OCI-LY3 (cell line): ENCODE measurements at regions not wholly inside any gene's neighbourhood (a gene's known extent, or its start where the extent isn't known, plus 50 kb on each side); places are given as distances from the start of the nearest gene placed in this dataset.

ENCODE experiments used
- H2AFZ ChIP-seq: fragments of 200-600, 300-600 bp; shearing (Covaris generic); 2 replicates; pipeline ENCODE4 v1.6.0; 2014; ENCODE audit warnings: antibody characterized with exemption, low read depth, low read length
- H3K27ac ChIP-seq: fragments of 200-600, 300-600 bp; sonication (generic); 2 replicates; pipeline ENCODE4 v1.5.1; 2014; ENCODE audit warnings: mild to moderate bottlenecking, low read length, moderate library complexity, mixed read lengths
- H3K27me3 ChIP-seq: fragments of 200-600, 300-600 bp; sonication (generic); 2 replicates; pipeline ENCODE4 v1.6.1; 2014; ENCODE audit warnings: low read depth, low read length, mixed read lengths
- H3K36me3 ChIP-seq: fragments of 200-600, 300-600 bp; sonication (generic); replicated peaks from 2 replicates; pipeline ENCODE3; 2014; ENCODE audit warnings: low read depth, low read length, mixed read lengths
- H3K4me1 ChIP-seq: fragments of 300-600, 200-600 bp; sonication (generic); 2 replicates; pipeline ENCODE4 v1.6.1; 2014; ENCODE audit warnings: low read length, mixed read lengths
- H3K4me2 ChIP-seq: fragments of 200-600, 300-600 bp; sonication (generic); 2 replicates; pipeline ENCODE4 v1.6.1; 2014; ENCODE audit warnings: low read length, mixed read lengths
- H3K4me3 ChIP-seq: fragments of 300-600, 200-600 bp; sonication (generic); 2 replicates; pipeline ENCODE4 v1.5.1; 2014; ENCODE audit warnings: antibody characterized with exemption, mild to moderate bottlenecking, low read length, moderate library complexity
- H3K79me2 ChIP-seq: fragments of 300-600, 200-600 bp; shearing (Covaris generic); 2 replicates; pipeline ENCODE4 v1.6.1; 2014; ENCODE audit warnings: mild to moderate bottlenecking, low read length, mixed read lengths
- H3K9ac ChIP-seq: fragments of 300-600, 200-600 bp; shearing (Covaris generic); 2 replicates; pipeline ENCODE4 v1.6.0; 2014; ENCODE audit warnings: mild to moderate bottlenecking, low read length, moderate library complexity
- H3K9me3 ChIP-seq: fragments of 200-600, 300-600 bp; shearing (Covaris generic); 2 replicates; pipeline ENCODE4 v1.6.1; 2014; ENCODE audit warnings: low read length, mixed read lengths; ENCODE audit not compliant: insufficient read depth
- H4K20me1 ChIP-seq: fragments of 200-600, 300-600 bp; sonication (generic); 2 replicates; pipeline ENCODE4 v1.6.1; 2016; ENCODE audit warnings: low read length, mixed read lengths; ENCODE audit not compliant: insufficient read depth
- EZH2phosphoT487 ChIP-seq: fragments of 200-600 bp; shearing (Covaris generic); IDR thresholded peaks from 2 replicates; pipeline ENCODE4 v1.6.1; 2018; ENCODE audit warnings: antibody characterized with exemption, mixed run types, low read depth
- TF ChIP-seq, protein P1 (sequence below): fragments of 200-600, 300-600 bp; sonication (generic); IDR thresholded peaks from 2 replicates; pipeline ENCODE4 v1.5.1; 2014; ENCODE audit warnings: antibody characterized with exemption, low read length, low read depth

DNA sequence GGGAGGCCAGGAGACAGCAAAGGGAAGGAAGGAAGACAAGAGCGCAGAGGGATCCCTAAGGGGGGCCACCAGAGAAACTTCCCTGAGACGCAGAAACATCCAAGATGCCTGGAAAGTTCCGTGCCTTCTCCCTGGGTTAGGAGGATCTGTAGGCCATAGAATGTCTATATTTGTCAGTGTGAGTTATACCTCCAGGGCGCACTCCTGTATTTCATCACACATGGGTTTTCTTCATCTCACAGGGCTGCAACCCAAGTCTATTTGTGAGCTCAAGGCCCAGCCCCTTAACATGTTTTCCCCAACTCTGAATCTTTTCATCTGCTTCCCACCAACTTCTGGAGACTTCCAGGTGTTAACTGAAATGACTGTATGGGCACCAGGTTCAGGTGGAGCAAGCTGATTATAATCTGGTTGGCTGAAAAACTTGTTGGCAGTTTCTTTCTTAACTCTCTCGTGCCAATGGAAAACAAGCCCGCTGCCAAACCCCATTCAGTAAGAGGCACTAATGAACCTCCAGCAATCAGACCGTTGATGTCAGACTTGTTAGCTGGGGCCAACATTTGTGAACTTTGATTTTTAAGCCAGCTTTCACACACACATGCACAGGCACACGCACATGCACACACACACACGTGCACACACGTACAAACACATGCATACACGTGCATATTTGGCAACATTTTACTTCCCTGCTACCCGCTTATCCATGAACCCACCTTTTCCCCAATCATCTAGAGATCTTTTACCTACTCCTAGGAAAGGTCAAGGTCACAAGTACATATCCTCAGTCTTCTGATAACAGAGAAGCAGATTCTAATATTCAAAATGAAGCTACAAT is 247.5 kb upstream of the GMDS start:
- Histone ChIP-seq H3K79me2 (no peaks in the 10 kb centered on the region), H3K9me3 (no peaks in the 10 kb centered on the region), H3K9ac (no peak overlapping the region), H3K4me3 (no peak overlapping the region), H3K4me2 (no peak overlapping the region), H4K20me1 (no peaks in the 10 kb centered on the region), H3K4me1 (no peaks in the 10 kb centered on the region), H3K27ac (no peak overlapping the region), H3K27me3 (no peaks in the 10 kb centered on the region), H3K36me3 (no peaks in the 10 kb centered on the region), H2AFZ (no peak overlapping the region)
- TF ChIP-seq EZH2phosphoT487 = no peak
- TF ChIP-seq, protein P1, sequence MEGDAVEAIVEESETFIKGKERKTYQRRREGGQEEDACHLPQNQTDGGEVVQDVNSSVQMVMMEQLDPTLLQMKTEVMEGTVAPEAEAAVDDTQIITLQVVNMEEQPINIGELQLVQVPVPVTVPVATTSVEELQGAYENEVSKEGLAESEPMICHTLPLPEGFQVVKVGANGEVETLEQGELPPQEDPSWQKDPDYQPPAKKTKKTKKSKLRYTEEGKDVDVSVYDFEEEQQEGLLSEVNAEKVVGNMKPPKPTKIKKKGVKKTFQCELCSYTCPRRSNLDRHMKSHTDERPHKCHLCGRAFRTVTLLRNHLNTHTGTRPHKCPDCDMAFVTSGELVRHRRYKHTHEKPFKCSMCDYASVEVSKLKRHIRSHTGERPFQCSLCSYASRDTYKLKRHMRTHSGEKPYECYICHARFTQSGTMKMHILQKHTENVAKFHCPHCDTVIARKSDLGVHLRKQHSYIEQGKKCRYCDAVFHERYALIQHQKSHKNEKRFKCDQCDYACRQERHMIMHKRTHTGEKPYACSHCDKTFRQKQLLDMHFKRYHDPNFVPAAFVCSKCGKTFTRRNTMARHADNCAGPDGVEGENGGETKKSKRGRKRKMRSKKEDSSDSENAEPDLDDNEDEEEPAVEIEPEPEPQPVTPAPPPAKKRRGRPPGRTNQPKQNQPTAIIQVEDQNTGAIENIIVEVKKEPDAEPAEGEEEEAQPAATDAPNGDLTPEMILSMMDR = no peak

DNA sequence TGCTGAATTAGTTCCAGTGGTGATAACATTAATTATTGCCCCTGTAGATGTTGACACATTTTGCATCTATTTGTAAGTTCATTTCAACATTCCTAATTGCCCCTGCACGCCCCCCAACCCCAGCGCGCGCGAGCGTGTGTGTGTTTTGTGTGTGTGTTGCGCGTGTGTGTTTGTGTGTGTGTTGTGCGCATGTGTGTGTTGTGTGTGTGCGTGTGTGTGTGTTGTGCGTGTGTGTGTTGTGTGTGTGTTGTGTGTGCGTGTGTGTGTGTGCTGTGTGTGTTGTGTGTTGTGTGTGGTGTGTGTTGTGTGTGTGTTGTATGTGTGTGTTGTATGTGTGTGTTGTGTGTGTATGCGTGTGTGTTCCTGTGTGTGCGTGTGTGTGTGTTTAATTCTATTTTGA is 245.7 kb upstream of the GMDS start:
- Histone ChIP-seq H3K4me3 (no peak overlapping the region), H3K27ac (no peak overlapping the region), H3K9me3 (no peaks in the 10 kb centered on the region), H3K79me2 (no peaks in the 10 kb centered on the region), H2AFZ (no peak overlapping the region), H4K20me1 (no peaks in the 10 kb centered on the region), H3K4me1 (no peaks in the 10 kb centered on the region), H3K4me2 (no peak overlapping the region), H3K27me3 (peaks cover 2% of the 10 kb centered on the region; the same call in 1 of the 2 replicates), H3K36me3 (no peaks in the 10 kb centered on the region), H3K9ac (no peak overlapping the region)
- TF ChIP-seq EZH2phosphoT487 = no peak
- TF ChIP-seq, protein P1 = no peak

- Histone ChIP-seq H3K27ac (no peak overlapping the region), H3K4me2 (no peak overlapping the region), H3K36me3 (no peaks in the 10 kb centered on the region), H3K4me1 (no peaks in the 10 kb centered on the region), H3K9ac (no peak overlapping the region), H3K9me3 (no peaks in the 10 kb centered on the region), H2AFZ (no peak overlapping the region), H3K27me3 (peaks cover 2% of the 10 kb centered on the region; the same call in 1 of the 2 replicates), H4K20me1 (no peaks in the 10 kb centered on the region), H3K4me3 (no peak overlapping the region), H3K79me2 (no peaks in the 10 kb centered on the region)
- TF ChIP-seq, protein P1 = no peak
- TF ChIP-seq EZH2phosphoT487 = no peak
These were observed 243.2 kb upstream of the GMDS start for GRCh38 chr6:2488578-2488977.

- Histone ChIP-seq H3K79me2 (no peaks in the 10 kb centered on the region), H3K4me3 (no peak overlapping the region), H3K4me2 (no peak overlapping the region), H3K4me1 (no peaks in the 10 kb centered on the region), H3K9me3 (no peaks in the 10 kb centered on the region), H4K20me1 (no peaks in the 10 kb centered on the region), H3K27ac (no peak overlapping the region), H3K36me3 (no peaks in the 10 kb centered on the region), H3K27me3 (peaks cover 4% of the 10 kb centered on the region; the same call in 1 of the 2 replicates), H3K9ac (no peak overlapping the region), H2AFZ (no peak overlapping the region)
- TF ChIP-seq, protein P1 = no peak
- no peak for TF ChIP-seq EZH2phosphoT487
These were observed 239.7 kb upstream of the GMDS start for GRCh38 chr6:2485116-2485515.
